Activated B cell treated with CpG ODN at 0.5 μM for 24 hours (primary cell): ENCODE measurements at regions not wholly inside any gene's neighbourhood (a gene's known extent, or its start where the extent isn't known, plus 50 kb on each side); places are given as distances from the start of the nearest gene placed in this dataset.
"Not testable (repeated sequence)": the region's sequence is repeated elsewhere in the genome, so short reads cannot be mapped to it uniquely, and the experiment has no call there.

Experiments used
- ATAC-seq: fragments of 200-7000 bp; cut with Tn5 transposase; one replicate; pipeline ENCODE4 v1.10.0; 2021; ENCODE audit warnings: low read depth, mild to moderate bottlenecking, moderate library complexity
- CTCF ChIA-PET: fragments of 350-600 bp; sonication (Branson Sonifier 250); formaldehyde crosslinking; loops from one replicate; lab custom pipeline; 2021; ENCODE audit warnings: antibody characterized with exemption; lab: Charles Lee
- POLR2A ChIA-PET: fragments of 350-600 bp; sonication (Branson Sonifier 250); formaldehyde crosslinking; loops from one replicate; lab custom pipeline; 2021; ENCODE audit warnings: antibody characterized with exemption; lab: Charles Lee
- DNase-seq: peaks from one replicate; pipeline ENCODE4 v3.0.0; 2022
- H3K27ac Mint-ChIP-seq: one replicate; pipeline ENCODE4 v1.8.0; 2020; ENCODE audit warnings: mixed read lengths
- H3K27me3 Mint-ChIP-seq: one replicate; pipeline ENCODE4 v1.8.0; 2021; ENCODE audit warnings: mixed read lengths
- H3K36me3 Mint-ChIP-seq: one replicate; pipeline ENCODE4 v1.8.0; 2021; ENCODE audit warnings: low read depth, mixed read lengths
- H3K4me1 Mint-ChIP-seq: one replicate; pipeline ENCODE4 v1.8.0; 2021; ENCODE audit warnings: mixed read lengths
- H3K4me3 Mint-ChIP-seq: one replicate; pipeline ENCODE4 v1.8.0; 2020; ENCODE audit warnings: mild to moderate bottlenecking, mixed read lengths
- H3K9me3 Mint-ChIP-seq: one replicate; pipeline ENCODE4 v1.8.0; 2020; ENCODE audit warnings: mixed read lengths
- intact Hi-C: fragments of 100-400 bp; cut with micrococcal nuclease; formaldehyde crosslinking; loops from one replicate; pipeline ENCODE4 v1.15.1; 2024
- TF ChIP-seq, protein P1 (sequence below): fragments of 200-600 bp; IDR thresholded peaks from one replicate; pipeline ENCODE4 v1.8.0; 2022; ENCODE audit warnings: antibody characterized with exemption, mild to moderate bottlenecking

- no peaks in the 10 kb centered on the region for H3K36me3 Mint-ChIP-seq
- H3K4me3 Mint-ChIP-seq = no peak overlapping the region
- no peaks in the 10 kb centered on the region for H3K9me3 Mint-ChIP-seq
- H3K27ac Mint-ChIP-seq = no peak overlapping the region
- intact Hi-C loops = no loop called here
- DNase-seq (no peak), ATAC-seq (no peak)
- ChIA-PET POLR2A (no interaction called here), CTCF (no interaction called here)
- peaks cover 11% of the 10 kb centered on the region for H3K27me3 Mint-ChIP-seq
- TF ChIP-seq, protein P1, sequence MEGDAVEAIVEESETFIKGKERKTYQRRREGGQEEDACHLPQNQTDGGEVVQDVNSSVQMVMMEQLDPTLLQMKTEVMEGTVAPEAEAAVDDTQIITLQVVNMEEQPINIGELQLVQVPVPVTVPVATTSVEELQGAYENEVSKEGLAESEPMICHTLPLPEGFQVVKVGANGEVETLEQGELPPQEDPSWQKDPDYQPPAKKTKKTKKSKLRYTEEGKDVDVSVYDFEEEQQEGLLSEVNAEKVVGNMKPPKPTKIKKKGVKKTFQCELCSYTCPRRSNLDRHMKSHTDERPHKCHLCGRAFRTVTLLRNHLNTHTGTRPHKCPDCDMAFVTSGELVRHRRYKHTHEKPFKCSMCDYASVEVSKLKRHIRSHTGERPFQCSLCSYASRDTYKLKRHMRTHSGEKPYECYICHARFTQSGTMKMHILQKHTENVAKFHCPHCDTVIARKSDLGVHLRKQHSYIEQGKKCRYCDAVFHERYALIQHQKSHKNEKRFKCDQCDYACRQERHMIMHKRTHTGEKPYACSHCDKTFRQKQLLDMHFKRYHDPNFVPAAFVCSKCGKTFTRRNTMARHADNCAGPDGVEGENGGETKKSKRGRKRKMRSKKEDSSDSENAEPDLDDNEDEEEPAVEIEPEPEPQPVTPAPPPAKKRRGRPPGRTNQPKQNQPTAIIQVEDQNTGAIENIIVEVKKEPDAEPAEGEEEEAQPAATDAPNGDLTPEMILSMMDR = no peak
- H3K4me1 Mint-ChIP-seq = no peaks in the 10 kb centered on the region
Observed at GRCh38 chr7:25054819-25055519, 70.1 kb downstream of the CYCS start.

DNA sequence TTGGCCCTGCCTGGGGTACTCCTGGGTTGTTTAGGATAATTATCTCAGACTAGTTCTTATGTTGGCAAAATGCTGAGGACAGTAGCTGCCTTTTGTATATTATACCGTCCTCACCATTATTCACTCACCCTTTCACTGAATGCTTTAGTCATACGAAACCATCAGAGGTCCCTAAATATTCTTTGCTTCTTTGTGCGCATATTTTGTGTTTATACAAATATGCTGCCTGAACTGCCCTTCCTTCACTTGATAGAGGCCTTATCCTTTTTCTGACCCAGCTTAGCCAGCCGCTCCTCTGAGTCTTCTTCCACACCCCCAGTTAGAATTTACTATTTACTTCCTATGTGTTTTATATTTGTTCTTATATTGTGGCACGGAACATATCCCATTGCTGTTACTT, 70.2 kb upstream of the OSBPL3 start:
- peaks cover 7% of the 10 kb centered on the region for H3K27me3 Mint-ChIP-seq
- TF ChIP-seq, protein P1 = no peak
- POLR2A ChIA-PET = no interaction called here

DNA sequence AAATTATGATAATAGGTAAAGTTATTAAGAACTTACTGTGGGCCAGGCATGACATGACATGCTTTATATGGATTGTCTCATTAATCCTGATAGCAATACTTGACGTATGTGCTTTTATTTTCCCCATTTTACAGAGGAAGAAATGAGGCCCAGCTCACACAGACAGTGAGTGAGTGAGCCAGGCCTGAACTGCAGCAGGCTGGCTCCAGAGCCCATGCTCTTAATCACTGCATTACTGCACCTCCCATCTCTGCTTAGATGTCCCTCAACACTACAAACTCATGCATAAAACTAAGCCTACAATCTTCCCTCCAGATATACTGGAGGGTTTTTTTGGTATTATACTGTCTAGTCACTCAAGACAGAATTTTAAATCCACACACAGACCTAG, 68.5 kb upstream of the OSBPL3 start:
- ChIA-PET POLR2A (no interaction called here), CTCF (interaction anchor here (1.4 kb wide), 1 partner anchor 45 kb away, joined by 4 read pairs; no protein-coding TSS in a partner anchor)
- Mint-ChIP-seq H3K4me3 (no peak overlapping the region), H3K9me3 (no peaks in the 10 kb centered on the region), H3K36me3 (no peaks in the 10 kb centered on the region), H3K27ac (no peak overlapping the region), H3K4me1 (no peaks in the 10 kb centered on the region), H3K27me3 (peaks cover 2% of the 10 kb centered on the region)
- TF ChIP-seq, protein P1 = no peak
- DNase-seq = no peak
- no peak for ATAC-seq
- intact Hi-C loops = no loop called here

More for the DNA sequence above, 70.2 kb upstream of the OSBPL3 start:
- CTCF ChIA-PET = no interaction called here
- Mint-ChIP-seq H3K36me3 (no peaks in the 10 kb centered on the region), H3K27ac (no peak overlapping the region), H3K4me3 (no peak overlapping the region), H3K4me1 (no peaks in the 10 kb centered on the region), H3K9me3 (no peaks in the 10 kb centered on the region)
- intact Hi-C loops = no loop called here
- ATAC-seq = no peak
- no peak for DNase-seq

GRCh38 chr7:25047571-25048443, 67.8 kb upstream of the OSBPL3 start:
- ATAC-seq, DNase-seq, H3K27me3 Mint-ChIP-seq, H3K36me3 Mint-ChIP-seq, H3K4me1 Mint-ChIP-seq, POLR2A ChIA-PET, intact Hi-C loops, H3K27ac Mint-ChIP-seq, H3K9me3 Mint-ChIP-seq, H3K4me3 Mint-ChIP-seq: not testable (repeated sequence)
- CTCF ChIA-PET = interaction anchor here (1.4 kb wide), 1 partner anchor 46 kb away, joined by 4 read pairs; no protein-coding TSS in a partner anchor

DNA sequence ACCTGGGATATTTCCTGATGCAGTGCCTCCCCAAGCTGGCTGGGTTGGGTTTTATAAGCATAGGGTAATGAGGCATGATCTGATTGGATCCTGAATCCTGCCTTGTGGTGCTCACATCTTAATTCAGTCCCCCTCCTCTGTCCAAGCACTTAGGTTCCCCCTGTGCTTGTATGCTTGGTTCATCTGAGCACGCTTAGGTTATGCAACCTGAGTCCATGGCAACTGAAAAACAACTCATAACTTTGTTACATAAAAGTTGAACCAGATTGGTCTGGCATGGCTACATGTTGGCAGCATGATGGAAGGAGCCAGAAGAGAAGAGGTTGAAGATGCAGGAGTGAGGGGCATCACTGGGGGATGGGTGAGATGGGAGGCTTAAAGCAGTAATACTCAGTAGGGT, 57.3 kb upstream of the OSBPL3 start:
- ATAC-seq (no peak), DNase-seq (no peak)
- CTCF ChIA-PET = no interaction called here
- Mint-ChIP-seq H3K36me3 (no peaks in the 10 kb centered on the region), H3K9me3 (peaks cover 13% of the 10 kb centered on the region), H3K4me3 (no peak overlapping the region), H3K27ac (no peak overlapping the region), H3K27me3 (peaks cover 5% of the 10 kb centered on the region), H3K4me1 (no peaks in the 10 kb centered on the region)
- TF ChIP-seq, protein P1 = no peak
- intact Hi-C loops = no loop called here
- POLR2A ChIA-PET = no interaction called here
